CD4-positive, alpha-beta T cell (primary cell): ENCODE measurements at regions not wholly inside any gene's neighbourhood (a gene's known extent, or its start where the extent isn't known, plus 50 kb on each side); places are given as distances from the start of the nearest gene placed in this dataset.

ENCODE experiments used
- ATAC-seq: fragments of 200-7000 bp; cut with Tn5 transposase; one replicate; pipeline ENCODE4 v1.10.0; 2022; ENCODE audit warnings: mild to moderate bottlenecking; ENCODE audit not compliant: poor library complexity
- CTCF ChIA-PET: fragments of 350-600 bp; sonication (Branson Sonifier 250); formaldehyde crosslinking; loops from one replicate; lab custom pipeline; 2021; ENCODE audit warnings: antibody characterized with exemption, inconsistent platforms; lab: Charles Lee
- POLR2A ChIA-PET: fragments of 350-600 bp; sonication (Branson Sonifier 250); formaldehyde crosslinking; loops from one replicate; lab custom pipeline; 2021; ENCODE audit warnings: antibody characterized with exemption, inconsistent platforms; lab: Charles Lee
- DNase-seq, 14 experiments: peaks; one replicate each; pipeline ENCODE4 v3.0.0-alpha.2; 2013 to 2020; ENCODE audit warnings: mixed read lengths in 2 of 14
- H3K27ac ChIP-seq, 2 donors: one replicate each; pipeline versions ENCODE4 v1.5.1 to v1.7.0; 2013; ENCODE audit warnings: low read length in 2 of 2, low read depth in 1 of 2, mild to moderate bottlenecking in 1 of 2
- H3K27me3 ChIP-seq, 2 experiments: 1 replicate in 1 of 2; 2 replicates in 1 of 2; pipeline versions ENCODE4 v1.6.1 to v1.7.0; 2013; ENCODE audit warnings: low read length in 2 of 2, control low read depth in 1 of 2, mild to moderate bottlenecking in 1 of 2, moderate library complexity in 1 of 2; ENCODE audit not compliant: insufficient read depth in 2 of 2, control insufficient read depth in 1 of 2
- H3K36me3 ChIP-seq: one replicate; pipeline ENCODE4 v1.6.1; 2013; ENCODE audit warnings: low read length, control low read depth; ENCODE audit not compliant: insufficient read depth
- H3K4me1 ChIP-seq: one replicate; pipeline ENCODE4 v1.6.1; 2013; ENCODE audit warnings: low read length, control low read depth; ENCODE audit not compliant: insufficient read depth
- H3K4me3 ChIP-seq: one replicate; pipeline ENCODE4 v1.5.1; 2013; ENCODE audit warnings: mild to moderate bottlenecking, low read length, moderate library complexity
- H3K9me3 ChIP-seq, 2 experiments: 1 replicate in 1 of 2; 2 replicates in 1 of 2; pipeline versions ENCODE4 v1.6.1 to v1.7.0; 2013; ENCODE audit warnings: low read length in 2 of 2, mild to moderate bottlenecking in 2 of 2, control low read depth in 1 of 2, moderate library complexity in 1 of 2; ENCODE audit not compliant: control insufficient read depth in 1 of 2, insufficient read depth in 1 of 2
- H3K27ac Mint-ChIP-seq: one replicate; pipeline ENCODE4 v1.8.0; 2020; ENCODE audit warnings: mixed read lengths
- H3K27me3 Mint-ChIP-seq: one replicate; pipeline ENCODE4 v1.8.0; 2021; ENCODE audit warnings: mixed read lengths
- H3K36me3 Mint-ChIP-seq: one replicate; pipeline ENCODE4 v1.8.0; 2021; ENCODE audit warnings: low read depth, mixed read lengths
- H3K4me1 Mint-ChIP-seq: one replicate; pipeline ENCODE4 v1.8.0; 2021; ENCODE audit warnings: low read depth, mixed read lengths
- H3K4me3 Mint-ChIP-seq: one replicate; pipeline ENCODE4 v1.8.0; 2020; ENCODE audit warnings: mild to moderate bottlenecking, mixed read lengths
- H3K9me3 Mint-ChIP-seq: one replicate; pipeline ENCODE4 v1.8.0; 2020; ENCODE audit warnings: mixed read lengths
- CTCF ChIP-seq: fragments of 200-600 bp; IDR thresholded peaks from one replicate; pipeline ENCODE4 v1.8.0; 2022; ENCODE audit warnings: antibody characterized with exemption, mild to moderate bottlenecking
- intact Hi-C, 2 experiments: fragments of 100-400 bp; cut with DNase I in 1 of 2; cut with micrococcal nuclease in 1 of 2; formaldehyde crosslinking; loops; one replicate each; pipeline versions ENCODE4 v1.15.1 to v1.9.0; 2023 to 2025; cut with DNase I, micrococcal nuclease

- Mint-ChIP-seq H3K27ac (no peak overlapping the region), H3K4me1 (no peaks in the 10 kb centered on the region), H3K27me3 (peaks cover 6% of the 10 kb centered on the region), H3K9me3 (peaks cover 11% of the 10 kb centered on the region), H3K36me3 (no peaks in the 10 kb centered on the region), H3K4me3 (no peak overlapping the region)
- Histone ChIP-seq H3K4me1 (no peaks in the 10 kb centered on the region), H3K4me3 (no peak overlapping the region), H3K36me3 (no peaks in the 10 kb centered on the region), H3K9me3 (peaks cover 7% of the 10 kb centered on the region in 2 experiments), H3K27me3 (peaks cover 0 to 4% of the 10 kb centered on the region in 2 experiments), H3K27ac (no peak overlapping the region)
- ChIA-PET CTCF (no interaction called here), POLR2A (no interaction called here)
- no peak for TF ChIP-seq CTCF
- no peak for ATAC-seq
- intact Hi-C loops = no loop called here
- no peak for DNase-seq
Measured at GRCh38 chr16:9383281-9383680, 291.8 kb downstream of the HAPSTR1 start.

DNA sequence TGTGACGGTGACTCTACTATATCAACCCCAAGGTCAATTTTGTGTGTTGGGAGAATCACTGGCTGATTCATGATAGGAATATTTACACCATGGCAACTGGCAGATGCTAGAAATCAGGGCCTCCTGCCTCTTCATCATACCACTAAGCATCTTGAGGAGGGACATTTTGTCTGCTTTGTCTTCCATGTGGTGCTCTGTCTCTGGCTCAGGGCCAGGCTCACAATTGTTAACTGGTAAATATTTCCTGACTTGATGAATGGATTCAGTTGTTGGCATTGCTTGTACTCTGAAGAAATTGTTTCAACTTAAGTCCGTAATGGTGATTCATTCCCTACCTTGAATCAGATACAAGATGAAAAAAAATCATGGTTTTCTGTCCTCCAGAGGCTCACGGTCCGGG lies 292.7 kb downstream of the HAPSTR1 start:
- TF ChIP-seq CTCF = no peak
- H3K9me3 Mint-ChIP-seq = peaks cover 18% of the 10 kb centered on the region
- intact Hi-C loops = no loop called here
- H3K9me3 ChIP-seq = peaks cover 3 to 7% of the 10 kb centered on the region in 2 experiments
- H3K36me3 Mint-ChIP-seq = no peaks in the 10 kb centered on the region
- no peak for DNase-seq
- H3K4me3 Mint-ChIP-seq = no peak overlapping the region
- H3K4me3 ChIP-seq = no peak overlapping the region
- no peaks in the 10 kb centered on the region for H3K4me1 ChIP-seq
- no peak overlapping the region for H3K27ac ChIP-seq
- H3K27me3 Mint-ChIP-seq = no peaks in the 10 kb centered on the region
- peaks cover 0 to 4% of the 10 kb centered on the region in 2 experiments for H3K27me3 ChIP-seq
- no peaks in the 10 kb centered on the region for H3K36me3 ChIP-seq
- ChIA-PET POLR2A (no interaction called here), CTCF (no interaction called here)
- no peaks in the 10 kb centered on the region for H3K4me1 Mint-ChIP-seq
- no peak overlapping the region for H3K27ac Mint-ChIP-seq
- ATAC-seq = no peak

GRCh38 chr16:9389543-9390207 lies 298.2 kb downstream of the HAPSTR1 start:
- H3K9me3 Mint-ChIP-seq = peaks cover 19% of the 10 kb centered on the region
- H3K27ac Mint-ChIP-seq = no peak overlapping the region
- Histone ChIP-seq H3K27me3 (no peaks in the 10 kb centered on the region), H3K36me3 (no peaks in the 10 kb centered on the region), H3K4me3 (no peak overlapping the region), H3K4me1 (no peaks in the 10 kb centered on the region), H3K9me3 (peaks cover 0 to 12% of the 10 kb centered on the region in 2 experiments), H3K27ac (no peak overlapping the region)
- intact Hi-C loops = no loop called here
- CTCF ChIA-PET = no interaction called here
- no peaks in the 10 kb centered on the region for H3K4me1 Mint-ChIP-seq
- H3K27me3 Mint-ChIP-seq = no peaks in the 10 kb centered on the region
- no peak for DNase-seq
- no peak for ATAC-seq
- no peak overlapping the region for H3K4me3 Mint-ChIP-seq
- no peak for TF ChIP-seq CTCF
- H3K36me3 Mint-ChIP-seq = no peaks in the 10 kb centered on the region
- POLR2A ChIA-PET = no interaction called here
